Ishikawa (cell line): ENCODE measurements at regions not wholly inside any gene's neighbourhood (a gene's known extent, or its start where the extent isn't known, plus 50 kb on each side); places are given as distances from the start of the nearest gene placed in this dataset.

Source experiments
- REST ChIP-seq: IDR thresholded peaks from 2 replicates; pipeline ENCODE4 v1.6.1; 2012; ENCODE audit warnings: low read depth, mild to moderate bottlenecking
- TAF1 ChIP-seq: IDR thresholded peaks from 2 replicates; pipeline ENCODE4 v1.6.1; 2012; ENCODE audit warnings: low read depth, mild to moderate bottlenecking
- TF ChIP-seq, protein P1 (sequence below): IDR thresholded peaks from 2 replicates; pipeline ENCODE4 v1.6.1; 2012

DNA sequence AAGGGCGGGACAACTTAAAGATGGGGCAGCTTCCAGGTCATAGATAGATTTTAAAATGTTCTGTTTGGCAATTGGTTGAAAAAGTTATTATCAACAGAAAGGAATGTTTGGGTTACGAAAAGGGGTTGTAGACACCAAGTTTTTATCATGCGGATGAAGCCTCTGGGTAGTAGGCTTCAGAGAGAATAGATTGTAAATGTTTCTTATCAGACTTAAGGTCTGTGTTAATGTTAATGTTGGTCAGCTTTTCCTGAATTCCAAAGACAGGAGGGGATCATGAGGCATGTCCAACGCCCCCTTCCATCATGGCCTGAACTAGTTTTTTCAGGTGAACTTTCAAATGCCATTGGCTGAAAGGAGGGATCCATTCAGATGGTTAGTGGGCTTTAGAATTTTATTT lies 84.2 kb upstream of the KIF5B start:
- TF ChIP-seq, protein P1, sequence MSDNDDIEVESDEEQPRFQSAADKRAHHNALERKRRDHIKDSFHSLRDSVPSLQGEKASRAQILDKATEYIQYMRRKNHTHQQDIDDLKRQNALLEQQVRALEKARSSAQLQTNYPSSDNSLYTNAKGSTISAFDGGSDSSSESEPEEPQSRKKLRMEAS, result no peak
- TF ChIP-seq TAF1 (no peak), REST (no peak)
